ENCODE measurements at regions not wholly inside any gene's neighbourhood (a gene's known extent, or its start where the extent isn't known, plus 50 kb on each side); places are given as distances from the start of the nearest gene placed in this dataset.

DNA sequence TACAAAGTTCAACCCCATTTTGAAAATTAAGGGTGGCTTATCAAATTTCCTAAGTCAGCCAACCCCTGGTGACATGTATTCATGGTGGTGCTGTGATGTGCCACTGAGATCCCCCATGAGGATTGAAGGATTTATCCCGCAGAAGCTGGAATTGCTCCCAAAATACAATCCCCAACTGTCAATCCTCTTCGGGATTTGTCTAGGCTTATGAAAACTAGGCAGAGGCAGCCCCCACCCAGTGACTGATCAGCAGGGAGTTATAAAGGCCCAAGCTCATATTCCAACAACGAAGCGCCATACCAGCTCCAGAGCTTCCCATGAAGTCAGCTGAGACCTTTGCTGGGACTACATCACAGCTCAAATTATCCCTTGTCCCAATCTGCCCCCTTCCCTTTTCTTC lies 316.0 kb downstream of the ENC1 start:
- TF ChIP-seq, protein P1, sequence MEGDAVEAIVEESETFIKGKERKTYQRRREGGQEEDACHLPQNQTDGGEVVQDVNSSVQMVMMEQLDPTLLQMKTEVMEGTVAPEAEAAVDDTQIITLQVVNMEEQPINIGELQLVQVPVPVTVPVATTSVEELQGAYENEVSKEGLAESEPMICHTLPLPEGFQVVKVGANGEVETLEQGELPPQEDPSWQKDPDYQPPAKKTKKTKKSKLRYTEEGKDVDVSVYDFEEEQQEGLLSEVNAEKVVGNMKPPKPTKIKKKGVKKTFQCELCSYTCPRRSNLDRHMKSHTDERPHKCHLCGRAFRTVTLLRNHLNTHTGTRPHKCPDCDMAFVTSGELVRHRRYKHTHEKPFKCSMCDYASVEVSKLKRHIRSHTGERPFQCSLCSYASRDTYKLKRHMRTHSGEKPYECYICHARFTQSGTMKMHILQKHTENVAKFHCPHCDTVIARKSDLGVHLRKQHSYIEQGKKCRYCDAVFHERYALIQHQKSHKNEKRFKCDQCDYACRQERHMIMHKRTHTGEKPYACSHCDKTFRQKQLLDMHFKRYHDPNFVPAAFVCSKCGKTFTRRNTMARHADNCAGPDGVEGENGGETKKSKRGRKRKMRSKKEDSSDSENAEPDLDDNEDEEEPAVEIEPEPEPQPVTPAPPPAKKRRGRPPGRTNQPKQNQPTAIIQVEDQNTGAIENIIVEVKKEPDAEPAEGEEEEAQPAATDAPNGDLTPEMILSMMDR (IDR thresholded peaks at IDR 0.05; ENCODE audit: low read depth, low read length), result no peak
- no peak overlapping the region for H3K4me3 ChIP-seq (ENCODE audit: low read depth, low read length)

DNA sequence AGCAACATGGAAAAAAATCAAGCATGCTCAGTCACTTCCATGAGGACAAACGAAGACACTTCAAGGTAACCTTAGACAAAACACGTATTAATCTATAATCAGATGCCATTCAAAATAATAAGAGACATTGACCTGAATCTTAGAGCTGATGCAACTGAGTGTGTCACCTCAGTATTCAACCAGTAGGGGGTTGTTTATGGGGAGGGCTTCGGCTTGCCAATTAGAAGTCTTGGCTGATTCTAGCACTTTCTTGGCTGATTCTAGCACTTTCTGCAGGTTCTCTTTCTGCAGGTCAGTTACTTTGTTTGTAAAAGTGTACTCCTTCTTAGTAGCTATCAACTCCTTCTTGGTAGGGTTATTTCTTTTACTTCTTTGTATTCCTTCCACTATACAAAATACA lies 317.6 kb downstream of the ENC1 start:
- H3K4me3 ChIP-seq (ENCODE audit: low read depth, low read length), result no peak overlapping the region
- TF ChIP-seq, protein P1 (IDR thresholded peaks at IDR 0.05; ENCODE audit: low read depth, low read length), result no peak

DNA sequence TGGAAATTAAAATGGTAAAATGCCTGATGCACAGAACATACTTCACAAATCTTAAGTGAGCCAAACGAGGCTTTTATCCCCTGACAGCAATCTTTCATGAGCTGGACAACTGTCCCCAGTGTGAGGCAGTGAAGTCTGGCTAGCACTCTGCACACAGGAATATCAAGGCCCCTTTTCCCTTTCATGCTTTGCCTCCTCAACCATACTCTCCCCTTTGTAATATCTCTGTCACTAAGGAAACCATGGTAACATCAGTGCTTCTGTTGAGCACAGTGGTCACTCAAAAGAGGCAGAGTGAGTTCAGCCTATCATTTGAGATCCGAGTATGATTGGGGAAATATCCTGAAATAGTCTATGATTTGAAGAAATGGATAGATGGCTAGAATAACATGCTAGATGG lies 318.3 kb downstream of the ENC1 start:
- TF ChIP-seq, protein P1 (IDR thresholded peaks at IDR 0.05; ENCODE audit: low read depth, low read length), result no peak
- no peak overlapping the region for H3K4me3 ChIP-seq (ENCODE audit: low read depth, low read length)

DNA sequence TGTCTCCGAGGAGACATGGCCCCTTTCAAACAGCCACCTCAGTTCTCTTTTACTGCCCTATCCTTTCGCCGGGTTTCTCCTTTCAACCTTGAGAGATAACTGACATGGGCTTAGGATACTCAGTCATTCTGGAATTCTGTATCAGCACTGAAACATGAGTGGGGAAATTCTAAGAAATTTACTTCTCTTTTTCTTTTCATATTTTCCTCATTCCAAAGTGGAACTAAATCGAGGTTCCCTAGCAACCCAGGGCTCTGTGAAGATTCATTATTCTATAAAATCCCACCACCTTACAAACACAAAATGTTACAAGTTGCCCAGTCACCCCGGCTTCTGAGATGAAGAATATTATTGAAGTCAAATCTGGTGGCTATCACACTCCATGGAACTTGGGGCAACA lies 319.2 kb downstream of the ENC1 start:
- H3K4me3 ChIP-seq (ENCODE audit: low read depth, low read length), result no peak overlapping the region
- TF ChIP-seq, protein P1 (IDR thresholded peaks at IDR 0.05; ENCODE audit: low read depth, low read length), result no peak

DNA sequence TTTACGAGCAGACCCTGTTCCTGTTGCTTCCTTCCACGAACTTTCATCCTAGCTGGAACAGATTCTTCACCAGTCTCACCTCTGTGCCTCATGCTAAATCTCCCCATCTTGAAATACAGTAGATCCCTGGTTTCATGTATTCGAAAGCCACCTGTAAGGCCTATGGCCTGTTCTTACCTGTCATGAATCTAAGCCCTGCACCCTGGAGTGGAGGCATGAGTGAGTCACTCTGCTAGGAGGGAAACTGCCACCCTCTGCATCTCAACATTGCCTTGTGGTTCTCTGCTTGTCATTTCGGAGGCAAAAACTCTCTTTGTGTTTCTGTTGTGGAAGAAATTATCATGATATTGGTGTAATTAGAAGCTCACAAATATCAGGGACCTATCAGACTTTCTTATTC lies 320.0 kb downstream of the ENC1 start:
- H3K4me3 ChIP-seq (ENCODE audit: low read depth, low read length), result no peak overlapping the region
- TF ChIP-seq, protein P1 (IDR thresholded peaks at IDR 0.05; ENCODE audit: low read depth, low read length), result no peak

DNA sequence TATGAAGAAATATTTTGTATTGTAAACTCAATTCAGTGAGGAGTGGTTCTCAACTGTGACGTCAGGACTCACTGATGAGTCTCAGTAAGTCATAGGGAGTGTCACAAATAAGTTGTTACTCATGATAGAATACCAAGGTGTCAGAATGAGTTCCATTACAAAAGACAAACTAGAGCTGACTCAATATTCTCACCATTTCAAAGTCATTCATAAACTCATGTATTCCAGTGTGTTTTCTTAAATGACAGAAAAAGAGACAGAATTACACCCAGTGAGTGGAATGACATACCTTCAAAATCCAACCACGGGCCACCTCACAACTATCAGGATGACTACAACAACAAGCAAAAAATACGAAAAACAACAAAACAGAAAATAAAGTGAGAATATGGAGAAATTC lies 321.5 kb downstream of the ENC1 start:
- TF ChIP-seq, protein P1 (IDR thresholded peaks at IDR 0.05; ENCODE audit: low read depth, low read length), result no peak
- H3K4me3 ChIP-seq (ENCODE audit: low read depth, low read length), result no peak overlapping the region

DNA sequence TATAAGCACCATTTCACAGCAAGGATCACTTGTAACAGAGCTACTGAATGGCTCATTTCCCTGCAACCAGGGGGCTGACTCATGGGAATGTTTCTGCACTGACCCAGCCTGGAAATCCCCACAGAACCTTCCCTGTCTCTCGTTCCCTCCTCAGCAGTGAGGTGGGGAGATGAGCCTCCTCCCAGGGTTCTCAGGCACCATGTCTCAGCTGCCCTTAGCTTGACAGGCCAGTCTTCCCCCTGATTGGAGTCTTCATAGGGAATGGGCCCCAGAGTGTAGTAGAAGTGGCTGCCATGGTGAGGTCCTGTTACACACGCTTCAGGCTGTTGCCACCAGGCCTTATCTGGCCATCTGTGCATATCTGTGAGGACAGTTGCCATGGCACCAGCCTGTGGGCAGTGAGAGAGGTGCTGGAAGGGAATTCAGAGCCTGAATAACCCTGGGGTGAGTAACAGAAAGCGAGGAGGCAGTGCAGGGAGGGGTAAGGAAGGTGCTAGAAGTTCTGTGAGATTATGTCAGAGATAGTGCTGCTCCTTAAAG lies 324.4 kb downstream of the ENC1 start:
- no peak overlapping the region for H3K4me3 ChIP-seq (ENCODE audit: low read depth, low read length)
- TF ChIP-seq, protein P1 (IDR thresholded peaks at IDR 0.05; ENCODE audit: low read depth, low read length), result no peak

Data from WI38 (cell line).